D721Med (cell line): ENCODE measurements at regions not wholly inside any gene's neighbourhood (a gene's known extent, or its start where the extent isn't known, plus 50 kb on each side); places are given as distances from the start of the nearest gene placed in this dataset.

Source experiments
- DNase-seq: peaks from one replicate; pipeline ENCODE4 v3.0.0; 2011; ENCODE audit warnings: low spot score; ENCODE audit not compliant: insufficient read length
- FAIRE-seq: peaks from 2 replicates; lab custom pipeline; 2011; peaks lifted over from hg19 to GRCh38; lab: Jason Lieb, UNC
- TF ChIP-seq, protein P1 (sequence below): IDR thresholded peaks from 2 replicates; pipeline ENCODE4 v1.5.1; 2012; ENCODE audit warnings: mild to moderate bottlenecking, control low read depth; ENCODE audit not compliant: insufficient read depth; ENCODE audit errors: missing control alignments

- TF ChIP-seq, protein P1, sequence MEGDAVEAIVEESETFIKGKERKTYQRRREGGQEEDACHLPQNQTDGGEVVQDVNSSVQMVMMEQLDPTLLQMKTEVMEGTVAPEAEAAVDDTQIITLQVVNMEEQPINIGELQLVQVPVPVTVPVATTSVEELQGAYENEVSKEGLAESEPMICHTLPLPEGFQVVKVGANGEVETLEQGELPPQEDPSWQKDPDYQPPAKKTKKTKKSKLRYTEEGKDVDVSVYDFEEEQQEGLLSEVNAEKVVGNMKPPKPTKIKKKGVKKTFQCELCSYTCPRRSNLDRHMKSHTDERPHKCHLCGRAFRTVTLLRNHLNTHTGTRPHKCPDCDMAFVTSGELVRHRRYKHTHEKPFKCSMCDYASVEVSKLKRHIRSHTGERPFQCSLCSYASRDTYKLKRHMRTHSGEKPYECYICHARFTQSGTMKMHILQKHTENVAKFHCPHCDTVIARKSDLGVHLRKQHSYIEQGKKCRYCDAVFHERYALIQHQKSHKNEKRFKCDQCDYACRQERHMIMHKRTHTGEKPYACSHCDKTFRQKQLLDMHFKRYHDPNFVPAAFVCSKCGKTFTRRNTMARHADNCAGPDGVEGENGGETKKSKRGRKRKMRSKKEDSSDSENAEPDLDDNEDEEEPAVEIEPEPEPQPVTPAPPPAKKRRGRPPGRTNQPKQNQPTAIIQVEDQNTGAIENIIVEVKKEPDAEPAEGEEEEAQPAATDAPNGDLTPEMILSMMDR = no peak
- FAIRE-seq (no peak), DNase-seq (no peak)
These were observed 347.1 kb upstream of the FAM98A start for GRCh38 chr2:33946193-33946592.

- no peak for FAIRE-seq
- TF ChIP-seq, protein P1 = no peak
- no peak for DNase-seq
These were observed 334.1 kb upstream of the FAM98A start for GRCh38 chr2:33933203-33933602.

GRCh38 chr2:33931164-33931563, 332.1 kb upstream of the FAM98A start:
- DNase-seq = no peak
- FAIRE-seq = no peak
- TF ChIP-seq, protein P1 = no peak

GRCh38 chr2:33929467-33929866, 330.4 kb upstream of the FAM98A start:
- DNase-seq = no peak
- FAIRE-seq = no peak
- TF ChIP-seq, protein P1 = no peak

- no peak for FAIRE-seq
- no peak for DNase-seq
- TF ChIP-seq, protein P1 = no peak
These were observed 328.7 kb upstream of the FAM98A start for GRCh38 chr2:33927756-33928155.

DNA sequence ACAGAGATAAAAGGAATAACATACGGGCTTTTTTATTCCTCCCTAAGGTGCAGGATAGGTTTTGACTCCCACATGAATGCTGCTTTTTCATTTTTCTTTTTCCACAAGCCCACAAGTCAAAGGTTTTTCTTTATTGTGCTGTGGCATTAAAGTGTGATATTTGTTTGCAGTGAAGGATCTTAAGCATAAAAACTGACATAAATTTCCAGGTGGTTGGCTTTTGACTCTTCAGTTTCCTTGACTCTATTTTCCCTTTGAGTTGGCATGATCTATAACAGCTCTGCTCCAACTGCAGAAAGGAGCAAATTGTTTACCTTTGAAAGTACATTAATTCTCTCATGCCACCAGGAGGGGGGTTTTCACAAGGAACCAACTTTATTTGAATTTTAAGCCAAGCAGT, 326.2 kb upstream of the FAM98A start:
- TF ChIP-seq, protein P1 = no peak
- DNase-seq = no peak
- FAIRE-seq = no peak

- FAIRE-seq = no peak
- no peak for DNase-seq
- TF ChIP-seq, protein P1 = no peak
These were observed 325.6 kb upstream of the FAM98A start for GRCh38 chr2:33924586-33925169.
